HT-29 (cell line): ENCODE measurements at regions not wholly inside any gene's neighbourhood (a gene's known extent, or its start where the extent isn't known, plus 50 kb on each side); places are given as distances from the start of the nearest gene placed in this dataset.

Experiments
- DNase-seq: peaks from one replicate; pipeline ENCODE4 v3.0.0-alpha.2; 2015; ENCODE audit warnings: low spot score

DNA sequence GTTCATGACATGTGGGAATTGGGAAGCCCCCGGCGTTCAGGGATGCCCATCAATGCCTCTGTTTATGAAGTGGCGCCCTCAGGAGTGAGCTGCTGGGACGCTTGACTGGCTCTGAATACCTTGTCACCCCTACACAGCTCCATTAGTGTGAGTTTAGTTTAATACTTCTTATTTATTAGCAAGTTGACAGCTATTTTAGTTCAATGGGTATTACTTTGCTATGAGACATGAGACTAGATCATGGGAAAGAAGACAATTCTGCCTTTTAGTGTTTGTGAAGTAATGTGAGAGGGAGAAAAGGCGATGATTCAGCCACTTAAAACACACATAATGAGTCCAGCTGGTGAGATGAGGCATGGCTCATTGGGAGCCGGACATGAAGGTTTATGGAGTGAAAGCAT lies 678.5 kb downstream of the NR2F2 start:
- no peak for DNase-seq

DNA sequence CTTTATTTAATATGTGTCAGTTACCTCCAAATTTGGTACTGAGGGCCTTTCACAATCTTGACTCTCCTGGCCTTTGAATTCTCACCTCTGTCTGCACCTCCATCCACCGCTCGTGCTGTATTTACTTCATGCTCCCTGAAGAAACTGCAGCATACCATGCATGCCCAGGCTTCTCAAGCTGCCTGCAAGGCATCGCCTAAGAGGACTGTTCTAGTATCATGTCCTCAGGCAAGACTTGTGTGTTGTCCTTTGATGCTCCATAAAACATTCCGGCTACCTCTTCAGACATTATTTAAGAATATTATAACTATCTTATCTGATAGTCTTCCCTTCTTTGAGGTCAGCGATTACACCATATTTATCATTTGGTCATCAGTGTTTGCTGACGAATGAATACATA lies 682.5 kb downstream of the NR2F2 start:
- DNase-seq = no peak

DNA sequence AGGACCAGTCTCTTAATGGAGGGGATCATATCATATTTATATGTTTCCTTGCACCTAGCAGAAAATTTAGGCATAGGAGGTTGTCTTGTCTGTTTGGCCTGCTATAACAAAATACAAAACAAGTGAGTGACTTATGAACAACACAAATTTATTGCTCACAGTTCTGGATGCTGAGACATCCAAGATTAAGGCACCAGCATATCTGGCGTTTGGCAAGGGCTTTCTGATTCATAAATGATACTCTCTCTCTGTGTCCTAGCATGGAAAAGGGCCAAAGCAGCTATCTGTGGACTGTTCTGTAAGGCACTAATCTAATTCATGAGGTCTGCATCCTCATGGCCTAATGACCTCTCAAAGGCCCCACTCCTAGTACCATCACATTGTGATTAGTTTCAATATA lies 683.0 kb downstream of the NR2F2 start:
- no peak for DNase-seq

DNA sequence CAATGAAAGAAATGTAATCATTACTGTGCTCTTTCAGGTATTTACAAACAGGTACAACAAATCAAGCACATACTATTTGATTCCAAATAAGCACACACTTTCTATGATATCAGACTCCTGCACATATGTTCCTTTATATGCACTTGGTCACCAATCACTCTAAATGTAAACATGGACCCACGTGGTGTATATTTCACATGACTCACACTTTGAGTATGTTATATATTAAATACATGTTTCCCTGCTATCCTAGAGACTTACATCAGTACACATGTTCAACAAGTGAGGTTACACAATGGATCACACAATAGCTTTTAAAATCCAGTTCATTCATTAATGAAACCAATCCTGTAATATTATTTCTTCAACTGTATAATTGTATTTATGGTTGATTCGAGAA lies 683.5 kb downstream of the NR2F2 start:
- peak; percentile 22 for DNase-seq

DNA sequence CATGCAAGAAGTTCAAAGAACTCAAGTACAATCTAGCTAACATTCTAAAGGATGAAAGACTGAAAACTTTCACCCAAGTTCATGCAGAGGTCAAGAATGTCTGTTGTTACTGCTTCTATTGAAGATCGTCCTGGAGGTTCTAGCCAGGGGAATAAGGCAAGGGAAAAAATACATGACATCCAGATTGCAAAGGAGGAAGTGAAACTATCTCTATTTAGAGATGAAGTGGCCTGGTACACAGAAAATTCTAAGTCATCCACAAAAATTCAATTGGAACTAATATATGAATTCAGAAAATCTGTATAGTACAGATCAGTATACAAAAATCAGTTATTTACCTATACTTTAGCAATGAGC lies 693.0 kb downstream of the NR2F2 start:
- DNase-seq = no peak

DNA sequence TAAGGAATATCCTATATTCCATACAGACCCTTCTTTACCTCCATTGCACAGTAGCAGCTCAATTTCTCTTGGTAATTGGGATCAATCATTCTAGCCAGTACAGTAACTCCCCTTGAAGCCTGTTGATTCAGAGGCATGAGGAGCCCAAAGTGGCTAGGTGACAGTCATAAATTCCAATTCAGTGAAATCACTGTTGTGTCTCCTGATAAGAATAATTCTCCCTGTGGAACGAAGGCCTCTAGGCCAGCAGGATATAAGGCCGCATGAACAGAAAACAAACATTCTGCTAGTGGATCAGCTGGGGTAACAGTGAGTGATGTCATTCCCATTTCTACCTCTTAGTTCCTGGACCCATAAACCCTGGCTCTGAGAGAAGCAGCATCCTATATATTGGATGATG lies 696.3 kb downstream of the NR2F2 start:
- no peak for DNase-seq

DNA sequence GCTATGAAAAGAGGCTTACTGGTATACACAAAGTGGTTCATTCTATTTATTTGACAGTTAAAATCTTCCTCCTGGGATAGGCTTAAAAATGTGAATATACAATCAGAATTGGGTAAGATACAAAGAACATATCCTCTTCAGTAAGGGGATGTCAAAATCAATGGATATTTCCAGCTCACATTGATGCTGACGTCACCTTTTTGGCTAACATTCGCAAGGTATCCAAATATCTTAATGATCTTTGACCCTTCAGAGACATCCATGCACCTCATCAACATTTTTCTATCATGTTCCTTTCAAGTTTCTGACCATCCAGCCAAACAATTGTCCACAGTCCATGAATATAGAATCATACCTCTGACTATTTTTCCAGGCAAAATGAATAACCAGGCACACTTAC lies 697.3 kb downstream of the NR2F2 start:
- no peak for DNase-seq

DNA sequence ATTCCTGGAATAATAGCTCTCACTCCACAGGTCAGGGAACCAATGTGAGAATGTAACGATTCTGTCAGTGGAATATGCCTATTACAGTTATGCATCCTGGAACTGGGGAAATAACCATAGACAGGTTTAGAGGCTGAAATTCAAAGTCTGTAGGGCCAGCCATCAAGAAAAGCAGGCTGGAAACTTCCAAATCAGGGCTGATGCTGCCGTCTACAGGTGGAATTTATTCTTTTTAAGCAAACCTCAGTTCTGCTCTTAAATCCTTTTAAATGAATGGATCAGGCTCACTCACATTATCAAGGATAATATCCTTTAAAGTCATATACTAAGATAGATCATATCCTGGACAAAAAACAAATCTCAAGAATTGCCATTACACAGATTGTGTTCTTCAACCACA lies 699.8 kb downstream of the NR2F2 start:
- DNase-seq = peak; percentile 36

DNA sequence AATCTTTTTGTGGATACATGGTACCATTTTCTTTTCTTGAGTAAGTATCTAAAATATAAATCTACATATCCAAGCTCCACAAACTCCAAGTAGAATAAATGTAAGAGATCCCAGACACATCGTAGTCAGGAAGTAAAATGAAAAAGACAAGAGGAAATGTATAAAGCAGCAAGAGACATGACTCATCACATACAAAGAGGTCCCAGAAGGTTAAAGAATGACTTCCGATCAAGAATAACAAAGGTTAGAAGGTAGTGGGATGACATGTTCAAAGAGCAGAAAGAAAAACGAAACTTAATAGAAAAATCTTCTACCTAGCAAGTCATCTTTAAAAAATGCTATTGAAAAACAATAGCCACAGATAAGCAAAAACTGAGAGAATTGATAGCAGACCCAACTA lies 705.8 kb downstream of the NR2F2 start:
- DNase-seq = peak; percentile 36

DNA sequence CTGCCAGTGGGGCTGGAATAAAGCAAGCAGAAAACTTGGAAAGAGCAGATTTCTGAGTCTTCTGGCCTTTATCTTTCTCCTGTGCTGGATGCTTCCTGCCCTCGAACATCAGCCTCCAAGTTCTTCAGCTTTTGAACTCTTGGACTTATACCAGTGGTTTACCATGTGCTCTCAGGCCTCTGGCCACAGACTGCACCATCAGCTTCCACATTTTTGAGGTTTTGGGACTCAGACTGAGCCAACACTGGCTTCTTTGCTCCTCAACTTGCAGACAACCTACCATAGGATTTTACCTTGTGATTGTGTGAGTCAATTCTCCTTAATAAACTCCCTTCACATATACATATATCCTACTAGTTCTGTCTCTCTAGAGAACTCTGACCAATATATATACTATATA lies 706.6 kb downstream of the NR2F2 start:
- DNase-seq = no peak

DNA sequence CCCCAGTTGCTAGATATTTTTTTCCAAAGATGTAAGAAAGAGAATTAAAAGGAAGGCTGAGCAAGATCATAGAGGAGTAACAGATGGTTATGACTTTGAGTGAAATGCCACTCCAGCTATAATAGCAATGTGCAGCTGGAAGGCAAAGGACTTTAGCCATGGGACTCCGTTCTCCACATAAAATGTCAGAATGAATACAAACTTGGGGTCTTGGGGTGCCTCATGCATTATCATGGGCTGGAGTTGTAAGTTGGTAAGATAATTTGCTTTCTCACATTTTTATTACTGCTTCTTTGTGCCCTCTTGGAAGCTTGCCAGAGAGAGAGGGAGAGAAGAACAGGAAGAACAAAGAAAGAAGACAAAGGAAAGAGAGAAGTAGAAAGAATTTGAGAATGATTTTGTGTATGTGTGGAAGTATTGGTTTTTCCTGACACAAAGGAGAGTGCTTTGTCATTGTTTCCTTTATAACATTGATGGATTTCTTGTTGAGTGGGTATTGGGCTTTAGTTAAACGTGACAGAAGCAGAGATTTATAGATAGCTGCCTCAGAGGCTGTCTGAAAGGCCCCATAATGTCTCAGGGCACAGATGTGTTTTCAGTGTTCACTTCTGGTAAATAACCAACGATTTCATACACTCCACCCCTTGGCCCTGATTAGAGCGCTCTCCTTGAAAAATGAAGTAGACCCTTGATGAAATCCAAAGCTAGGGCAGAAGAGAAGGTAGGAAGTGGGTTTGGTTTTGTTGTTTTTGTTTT lies 715.3 kb downstream of the NR2F2 start:
- no peak for DNase-seq

DNA sequence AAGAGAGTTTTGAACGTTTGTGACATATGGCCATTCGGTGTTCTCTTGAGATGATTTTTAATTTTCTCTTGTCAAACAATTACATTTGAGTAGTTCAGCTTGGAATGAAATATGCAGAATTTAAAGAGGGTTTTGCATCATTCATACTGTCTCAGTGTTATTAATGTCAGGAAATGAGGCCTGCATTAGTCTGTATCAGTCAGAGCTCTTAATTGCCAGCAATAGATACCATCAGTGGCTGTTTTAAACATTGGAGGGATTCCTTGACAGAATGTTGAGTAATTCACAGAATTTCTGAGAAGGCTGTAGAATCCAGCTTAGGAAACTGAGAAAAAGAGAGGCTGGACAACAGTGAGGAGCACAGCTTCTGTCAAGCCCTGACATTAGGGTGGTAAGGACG lies 722.0 kb downstream of the NR2F2 start:
- DNase-seq = no peak

DNA sequence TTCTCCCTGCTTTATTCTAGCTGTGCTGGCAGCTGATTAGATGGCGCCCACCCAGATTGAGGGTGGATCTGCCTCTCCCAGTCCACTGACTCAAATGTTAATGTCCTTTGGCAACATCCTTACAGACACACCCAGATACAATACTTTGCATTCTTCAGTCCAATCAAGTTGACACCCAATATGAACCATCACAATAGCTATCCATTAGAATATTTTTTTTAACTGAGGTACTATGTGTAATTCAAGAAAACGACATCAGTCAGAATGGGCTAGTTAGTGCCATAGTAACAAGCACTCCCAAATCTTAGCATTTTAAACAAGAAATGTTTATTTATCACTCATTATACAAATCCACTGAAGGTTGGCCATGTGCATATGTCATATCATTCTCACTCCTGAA lies 723.1 kb downstream of the NR2F2 start:
- no peak for DNase-seq

DNA sequence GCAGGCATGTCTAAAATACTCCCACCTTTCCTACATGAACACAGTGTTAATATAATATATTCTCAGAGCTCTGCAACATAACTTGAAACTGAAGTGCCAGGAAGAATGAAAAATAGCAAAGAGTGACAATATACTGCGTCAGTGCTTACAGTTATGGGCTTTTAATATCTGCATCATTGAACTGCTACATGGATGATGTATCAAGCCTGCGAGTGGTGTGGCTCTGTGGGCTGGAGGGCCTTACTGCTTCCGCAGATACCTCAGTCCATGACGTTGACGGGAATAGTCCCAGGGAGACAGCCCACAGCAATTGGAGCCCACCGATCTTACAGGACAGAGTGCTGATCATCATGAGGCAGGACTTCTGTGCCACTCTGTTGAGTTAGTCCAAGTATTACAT lies 727.0 kb downstream of the NR2F2 start:
- DNase-seq = no peak

DNA sequence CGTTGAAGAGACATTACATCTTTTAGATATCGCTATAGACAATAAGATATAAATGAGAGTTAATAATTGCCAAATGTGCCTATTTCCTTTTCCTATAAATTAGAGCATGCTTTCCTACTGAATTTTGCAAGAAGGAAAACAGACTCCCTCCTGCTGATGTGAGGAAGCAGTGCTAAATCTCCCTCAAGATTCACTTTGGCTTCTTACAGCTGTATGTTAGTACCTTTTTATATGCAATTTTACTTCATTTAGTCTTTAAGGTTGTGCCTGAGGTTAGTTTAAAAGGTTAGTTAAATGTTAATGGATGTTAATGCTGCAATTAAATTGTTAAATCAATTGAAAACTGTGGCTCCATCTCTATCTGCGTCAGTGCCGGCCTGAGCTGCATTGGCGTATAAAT lies 728.8 kb downstream of the NR2F2 start:
- DNase-seq = no peak

DNA sequence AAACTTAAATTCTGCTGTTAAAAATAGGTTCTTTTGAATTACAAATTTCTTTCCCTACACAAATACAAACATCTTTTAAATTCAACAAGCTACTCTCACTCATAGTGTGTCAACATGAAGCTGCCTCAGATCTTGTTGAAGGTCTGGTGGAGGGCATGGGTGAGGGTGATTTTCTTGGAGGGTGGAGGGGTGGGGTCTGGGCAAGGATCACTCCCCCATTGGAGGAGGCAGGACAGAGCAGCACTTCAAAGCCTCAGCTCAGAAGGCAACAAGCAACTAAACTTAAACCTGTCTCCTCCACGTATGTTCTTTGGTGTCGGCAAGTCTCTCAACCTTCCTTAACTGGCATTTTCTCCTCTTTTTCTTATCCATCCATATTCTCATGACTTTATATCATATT lies 730.9 kb downstream of the NR2F2 start:
- DNase-seq = no peak

DNA sequence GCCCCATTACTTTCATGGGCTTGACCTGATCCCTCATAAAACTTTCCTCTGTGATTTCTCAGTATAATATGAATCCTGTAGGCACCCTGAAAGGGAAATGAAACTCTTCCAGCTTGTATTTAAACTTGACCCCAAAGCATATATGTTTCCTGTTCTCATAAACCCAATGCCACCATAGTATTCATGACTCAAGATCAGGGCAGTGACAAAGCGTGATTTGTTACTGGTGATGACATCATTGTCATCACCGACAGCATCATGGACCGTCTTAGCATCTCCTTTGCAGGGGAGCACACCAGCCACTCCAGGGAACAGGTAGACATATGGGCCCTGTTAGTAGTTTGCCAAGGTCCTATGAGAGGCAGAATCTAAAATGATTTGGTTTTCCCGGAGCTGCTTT lies 741.2 kb downstream of the NR2F2 start:
- no peak for DNase-seq

DNA sequence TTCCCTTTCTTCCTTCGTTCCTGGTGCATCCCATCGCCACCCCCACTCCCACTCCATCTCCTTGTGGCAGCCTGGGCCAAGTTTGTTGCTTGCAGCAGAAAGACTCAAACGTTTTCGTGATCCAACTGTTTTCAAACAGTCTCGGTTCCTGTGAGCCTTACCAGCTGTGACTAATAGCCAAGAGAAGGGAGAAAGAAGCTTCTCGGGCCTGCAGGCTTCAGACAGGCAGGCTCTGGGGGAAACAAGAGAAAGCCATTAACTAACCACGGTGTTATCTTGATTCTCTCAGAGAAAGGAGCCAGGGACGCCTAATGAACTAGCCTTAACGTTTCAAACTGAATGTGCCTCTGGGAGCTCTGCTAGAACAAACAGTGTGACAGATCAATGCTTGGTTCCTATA lies 742.0 kb downstream of the NR2F2 start:
- no peak for DNase-seq

DNA sequence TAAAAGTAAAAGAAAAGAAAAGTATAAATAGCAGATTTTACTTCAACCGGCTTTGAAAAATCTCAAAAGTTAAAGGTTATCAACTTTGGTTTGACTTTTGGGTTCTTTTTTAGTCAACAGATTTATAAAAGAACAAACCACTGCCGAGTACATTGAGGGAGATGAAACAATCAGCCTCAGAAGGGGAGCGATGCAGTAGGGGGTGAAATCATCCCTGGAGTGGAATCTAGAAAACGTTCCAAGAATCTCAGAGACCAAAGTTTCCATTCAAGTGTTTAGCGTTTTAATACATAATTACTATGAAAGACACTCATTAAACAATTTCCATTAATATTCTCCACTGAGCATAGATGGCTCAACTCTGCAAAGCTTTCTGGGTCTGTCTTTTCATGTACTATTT lies 745.5 kb downstream of the NR2F2 start:
- no peak for DNase-seq

DNA sequence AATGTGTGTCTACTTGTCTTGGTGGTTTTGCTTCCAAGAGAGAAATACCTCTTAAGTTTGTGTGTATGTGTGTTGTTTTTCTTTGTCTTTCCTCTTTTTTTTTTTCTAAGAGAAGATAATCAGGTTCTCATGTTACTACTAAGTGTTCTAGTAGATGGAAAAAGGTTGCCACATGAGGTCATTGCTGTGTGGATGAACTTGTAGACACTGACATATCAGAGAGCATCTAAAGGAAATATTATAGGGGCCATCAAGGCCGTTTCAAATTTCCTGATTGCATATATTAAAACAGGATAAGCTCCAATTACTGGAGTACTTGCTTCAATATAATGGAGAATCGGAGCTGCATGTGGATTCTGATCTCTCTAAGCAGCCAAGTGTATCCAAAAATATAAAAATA lies 747.5 kb downstream of the NR2F2 start:
- no peak for DNase-seq

DNA sequence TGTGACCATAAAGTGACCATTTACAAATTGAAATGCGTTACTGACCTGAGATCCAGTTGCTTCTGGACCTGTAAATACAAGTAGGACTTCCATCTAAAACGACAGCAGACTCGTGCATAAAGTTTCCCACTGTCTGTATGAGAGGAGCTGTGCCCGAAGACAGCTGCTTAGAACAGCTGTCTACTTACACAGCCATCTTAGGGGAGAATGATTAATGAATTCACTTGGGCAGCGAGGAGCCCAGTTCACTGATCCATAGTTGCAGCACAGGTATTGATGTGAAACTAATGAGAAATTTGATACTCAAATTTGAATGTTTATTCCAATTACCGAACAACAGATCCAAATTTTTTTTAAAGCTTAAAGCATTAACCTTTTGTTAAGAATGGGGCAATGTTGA lies 748.1 kb downstream of the NR2F2 start:
- DNase-seq = no peak

DNA sequence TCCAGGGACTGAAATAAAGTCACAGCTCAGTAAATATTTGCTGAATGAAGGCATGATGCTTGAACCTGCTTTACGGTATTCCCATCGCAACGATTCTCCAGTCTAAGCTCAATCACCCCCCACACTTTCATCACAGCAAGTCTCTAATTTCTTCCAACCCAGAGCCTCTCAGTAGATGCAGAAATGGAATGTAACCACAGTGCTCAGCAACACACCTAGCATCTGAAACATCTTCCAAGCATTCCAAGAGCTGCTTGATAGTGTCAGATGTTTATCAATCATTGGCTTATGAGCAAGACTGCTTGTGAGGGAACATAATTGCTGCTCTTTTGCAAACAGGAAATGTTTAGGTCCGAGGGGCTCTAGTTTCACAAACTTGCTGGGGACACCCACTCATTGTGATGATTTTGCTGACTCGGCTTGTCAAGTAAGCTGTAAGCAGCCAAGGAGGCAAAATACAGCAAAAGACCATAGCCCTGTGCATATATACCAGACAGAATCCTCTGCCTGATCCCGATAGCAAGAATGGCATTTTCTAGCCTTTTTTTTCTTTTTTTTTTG lies 751.2 kb downstream of the NR2F2 start:
- no peak for DNase-seq

DNA sequence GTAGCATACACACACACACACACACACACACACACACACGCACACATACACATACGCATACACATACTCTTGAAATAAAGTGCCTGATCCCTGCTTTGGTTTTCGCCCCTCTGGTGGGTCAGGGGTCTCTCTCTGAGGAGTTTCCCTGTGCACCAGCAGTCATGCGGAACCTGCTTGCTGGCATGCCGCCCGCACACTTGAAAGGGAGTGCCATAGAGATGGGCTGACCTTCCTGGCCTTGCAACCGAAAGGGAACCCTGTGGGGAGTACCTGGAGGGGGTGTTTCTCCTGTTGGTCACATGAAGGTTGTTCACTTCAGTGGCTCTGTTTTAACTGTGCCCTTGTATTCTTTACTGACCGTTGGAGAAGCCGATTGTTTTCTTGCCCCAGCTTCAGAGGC lies 752.3 kb downstream of the NR2F2 start:
- DNase-seq = no peak

DNA sequence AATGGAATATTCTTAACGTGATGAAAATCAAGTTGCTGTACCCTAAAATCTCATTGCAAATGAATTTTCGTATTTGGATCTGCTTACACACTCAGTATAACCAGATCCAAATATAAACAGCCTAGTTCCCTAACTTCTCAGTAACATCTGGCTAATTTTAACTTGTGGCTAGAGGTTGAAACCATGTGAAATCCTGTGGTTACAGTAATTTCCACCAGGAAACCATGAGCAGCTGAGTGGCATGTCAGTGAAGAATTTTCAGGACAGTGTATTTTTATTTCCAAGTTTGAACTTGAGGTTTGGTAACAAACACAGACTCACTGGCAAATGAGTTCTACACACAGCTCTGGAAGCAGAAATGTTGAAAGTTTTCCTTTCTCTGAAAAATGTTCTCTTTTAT lies 754.1 kb downstream of the NR2F2 start:
- no peak for DNase-seq
